GM21825 (cell line): ENCODE measurements at regions not wholly inside any gene's neighbourhood (a gene's known extent, or its start where the extent isn't known, plus 50 kb on each side); places are given as distances from the start of the nearest gene placed in this dataset.

Source experiments
- ATAC-seq: cut with Tn5 transposase; IDR thresholded peaks from one replicate; pipeline ENCODE4 v1.9.1; 2021; ENCODE audit warnings: mild to moderate bottlenecking, moderate library complexity; ENCODE audit not compliant: unreplicated experiment

- no peak for ATAC-seq
Measured at GRCh38 chr2:180482696-180483095, 475.6 kb upstream of the CWC22 start.

- no peak for ATAC-seq
Measured at GRCh38 chr2:180481998-180482397, 474.9 kb upstream of the CWC22 start.

- no peak for ATAC-seq
Measured at GRCh38 chr2:180478883-180479282, 471.8 kb upstream of the CWC22 start.

GRCh38 chr2:180474716-180475115 is 467.6 kb upstream of the CWC22 start:
- no peak for ATAC-seq

- ATAC-seq = no peak
Measured at GRCh38 chr2:180473456-180473855, 466.4 kb upstream of the CWC22 start.

GRCh38 chr2:180472133-180472532 is 465.0 kb upstream of the CWC22 start:
- no peak for ATAC-seq

GRCh38 chr2:180463608-180464007 is 456.5 kb upstream of the CWC22 start:
- no peak for ATAC-seq

- ATAC-seq = no peak
Measured at GRCh38 chr2:180461761-180462160, 454.7 kb upstream of the CWC22 start.

GRCh38 chr2:180456801-180457200 is 449.7 kb upstream of the CWC22 start:
- ATAC-seq = no peak

- no peak for ATAC-seq
Measured at GRCh38 chr2:180450841-180451240, 443.7 kb upstream of the CWC22 start.

GRCh38 chr2:180449171-180449915 is 442.2 kb upstream of the CWC22 start:
- no peak for ATAC-seq

- ATAC-seq = no peak
Measured at GRCh38 chr2:180446492-180446891, 439.4 kb upstream of the CWC22 start.

- ATAC-seq = no peak
Measured at GRCh38 chr2:180443888-180444287, 436.8 kb upstream of the CWC22 start.

- ATAC-seq = no peak
Measured at GRCh38 chr2:180442860-180443644, 436.0 kb upstream of the CWC22 start.

- no peak for ATAC-seq
Measured at GRCh38 chr2:180419212-180419611, 412.1 kb upstream of the CWC22 start.

- no peak for ATAC-seq
Measured at GRCh38 chr2:180416627-180417026, 409.5 kb upstream of the CWC22 start.

GRCh38 chr2:180413336-180413735 is 406.2 kb upstream of the CWC22 start:
- no peak for ATAC-seq

- no peak for ATAC-seq
Measured at GRCh38 chr2:180412219-180412618, 405.1 kb upstream of the CWC22 start.

GRCh38 chr2:180411661-180412060 is 404.6 kb upstream of the CWC22 start:
- ATAC-seq = no peak

GRCh38 chr2:180406687-180407086 is 399.6 kb upstream of the CWC22 start:
- ATAC-seq = no peak

- no peak for ATAC-seq
Measured at GRCh38 chr2:180405520-180405919, 398.4 kb upstream of the CWC22 start.

- no peak for ATAC-seq
Measured at GRCh38 chr2:180394305-180394704, 387.2 kb upstream of the CWC22 start.
